ENCODE measurements at regions not wholly inside any gene's neighbourhood (a gene's known extent, or its start where the extent isn't known, plus 50 kb on each side); places are given as distances from the start of the nearest gene placed in this dataset.

DNA sequence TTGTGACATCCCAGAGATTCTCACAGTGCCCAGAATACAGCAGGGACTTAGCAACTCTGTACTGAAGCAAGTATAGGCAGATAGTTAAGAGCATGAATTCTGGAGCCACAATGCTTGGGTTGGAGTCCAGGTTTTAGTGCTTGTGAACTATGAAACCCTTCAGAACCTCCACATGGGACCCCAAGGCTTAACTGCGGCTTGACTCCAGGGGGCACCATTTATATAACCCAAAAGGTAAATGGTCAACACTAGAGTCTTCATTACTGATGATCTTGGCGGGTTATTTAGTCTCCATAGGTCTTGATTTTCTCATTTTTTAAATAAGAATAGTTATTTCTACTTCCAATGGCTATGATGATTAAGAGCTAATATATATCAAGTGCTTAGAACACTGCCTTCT, 390.3 kb downstream of the TAF11L14 start:
- Histone ChIP-seq H3K4me1 (no peaks in the 10 kb centered on the region), H3K9me3 (no peaks in the 10 kb centered on the region), H3K27ac (no peak overlapping the region), H3K27me3 (no peaks in the 10 kb centered on the region), H3K36me3 (no peaks in the 10 kb centered on the region), H3K4me3 (no peak overlapping the region)
- WGBS, 5 donors: 68 to 89% (median 77%) methylated on average over 2 of the region's 2 CpGs
- TF ChIP-seq POLR2A (IDR thresholded peaks at IDR 0.05): no peak
- TF ChIP-seq POLR2AphosphoS5 (IDR thresholded peaks at IDR 0.05): no peak
- intact Hi-C loops (cut with DNase I; ENCODE audit: low total_unique reads): no loop called here
- no peak for DNase-seq

DNA sequence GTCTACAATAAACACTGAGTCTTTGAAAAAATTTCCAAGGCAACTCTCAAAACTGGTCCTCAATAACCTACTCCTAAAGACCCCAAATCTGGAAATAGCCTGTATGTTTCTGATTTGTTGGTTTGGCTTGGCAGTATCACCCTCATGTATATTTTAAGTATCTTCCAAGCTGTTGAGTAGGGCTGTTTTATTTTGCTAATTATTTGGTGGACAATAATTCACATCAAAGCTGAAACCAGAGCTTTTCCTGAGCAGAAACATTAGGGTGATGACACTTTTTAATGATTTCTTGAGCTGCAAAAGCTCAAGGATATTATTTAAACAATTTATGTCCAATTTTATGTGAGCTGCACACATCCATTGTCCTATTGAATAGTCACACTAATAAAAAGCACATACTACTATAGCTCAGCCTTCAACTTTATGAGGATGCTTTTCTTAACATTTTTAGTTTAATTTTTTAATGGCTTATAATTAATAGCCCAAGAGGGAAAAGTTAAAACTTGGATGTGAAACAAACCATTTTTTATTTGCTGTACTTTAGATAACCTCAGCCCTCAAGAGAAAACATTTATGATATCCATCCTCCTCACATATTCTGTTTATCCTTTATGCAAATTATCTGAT, 393.1 kb downstream of the TAF11L14 start:
- Histone ChIP-seq H3K27me3 (no peaks in the 10 kb centered on the region), H3K4me3 (no peak overlapping the region), H3K9me3 (peaks cover 0 to 5% (median 0%) of the 10 kb centered on the region in 4 donors), H3K36me3 (no peaks in the 10 kb centered on the region), H3K4me1 (no peaks in the 10 kb centered on the region), H3K27ac (no peak overlapping the region)
- TF ChIP-seq POLR2A (IDR thresholded peaks at IDR 0.05) (no peak), EP300 (IDR thresholded peaks at IDR 0.05) (no peak), POLR2AphosphoS5 (IDR thresholded peaks at IDR 0.05) (no peak)
- TF ChIP-seq, protein P1, sequence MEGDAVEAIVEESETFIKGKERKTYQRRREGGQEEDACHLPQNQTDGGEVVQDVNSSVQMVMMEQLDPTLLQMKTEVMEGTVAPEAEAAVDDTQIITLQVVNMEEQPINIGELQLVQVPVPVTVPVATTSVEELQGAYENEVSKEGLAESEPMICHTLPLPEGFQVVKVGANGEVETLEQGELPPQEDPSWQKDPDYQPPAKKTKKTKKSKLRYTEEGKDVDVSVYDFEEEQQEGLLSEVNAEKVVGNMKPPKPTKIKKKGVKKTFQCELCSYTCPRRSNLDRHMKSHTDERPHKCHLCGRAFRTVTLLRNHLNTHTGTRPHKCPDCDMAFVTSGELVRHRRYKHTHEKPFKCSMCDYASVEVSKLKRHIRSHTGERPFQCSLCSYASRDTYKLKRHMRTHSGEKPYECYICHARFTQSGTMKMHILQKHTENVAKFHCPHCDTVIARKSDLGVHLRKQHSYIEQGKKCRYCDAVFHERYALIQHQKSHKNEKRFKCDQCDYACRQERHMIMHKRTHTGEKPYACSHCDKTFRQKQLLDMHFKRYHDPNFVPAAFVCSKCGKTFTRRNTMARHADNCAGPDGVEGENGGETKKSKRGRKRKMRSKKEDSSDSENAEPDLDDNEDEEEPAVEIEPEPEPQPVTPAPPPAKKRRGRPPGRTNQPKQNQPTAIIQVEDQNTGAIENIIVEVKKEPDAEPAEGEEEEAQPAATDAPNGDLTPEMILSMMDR (IDR thresholded peaks at IDR 0.05): no peak
- intact Hi-C loops (cut with DNase I; ENCODE audit: low total_unique reads): no loop called here
- DNase-seq: no peak

DNA sequence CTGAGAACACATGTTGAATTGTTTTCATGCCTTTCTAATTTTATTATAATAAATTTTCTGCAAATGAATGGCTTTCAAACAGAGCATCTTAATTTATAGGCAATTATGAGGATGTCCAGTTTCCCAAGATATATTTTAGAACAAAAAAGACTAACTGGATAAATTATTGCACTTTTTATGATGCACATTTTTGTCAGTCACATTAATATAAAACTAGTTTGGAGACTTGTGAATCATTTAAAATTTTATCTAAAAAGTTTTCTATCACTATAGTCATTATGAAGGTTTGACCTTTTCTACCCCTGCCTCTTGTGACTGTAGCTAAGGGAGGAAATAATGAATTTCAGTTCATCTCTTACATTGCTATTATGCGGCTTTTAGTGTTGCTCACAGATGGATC, 393.8 kb downstream of the TAF11L14 start:
- Histone ChIP-seq H3K4me3 (no peak overlapping the region), H3K27ac (no peak overlapping the region), H3K9me3 (peaks cover 0 to 5% (median 0%) of the 10 kb centered on the region in 4 donors), H3K36me3 (no peaks in the 10 kb centered on the region), H3K4me1 (no peaks in the 10 kb centered on the region), H3K27me3 (no peaks in the 10 kb centered on the region)
- TF ChIP-seq, protein P1 (IDR thresholded peaks at IDR 0.05): no peak
- TF ChIP-seq POLR2A (IDR thresholded peaks at IDR 0.05): no peak
- TF ChIP-seq EP300 (IDR thresholded peaks at IDR 0.05): no peak
- TF ChIP-seq POLR2AphosphoS5 (IDR thresholded peaks at IDR 0.05): no peak
- intact Hi-C loops (cut with DNase I; ENCODE audit: low total_unique reads): no loop called here
- whole genome bisulfite sequencing, 5 donors: 76 to 93% (median 88%) methylated on average over 1 of the region's 1 CpG
- no peak for DNase-seq

DNA sequence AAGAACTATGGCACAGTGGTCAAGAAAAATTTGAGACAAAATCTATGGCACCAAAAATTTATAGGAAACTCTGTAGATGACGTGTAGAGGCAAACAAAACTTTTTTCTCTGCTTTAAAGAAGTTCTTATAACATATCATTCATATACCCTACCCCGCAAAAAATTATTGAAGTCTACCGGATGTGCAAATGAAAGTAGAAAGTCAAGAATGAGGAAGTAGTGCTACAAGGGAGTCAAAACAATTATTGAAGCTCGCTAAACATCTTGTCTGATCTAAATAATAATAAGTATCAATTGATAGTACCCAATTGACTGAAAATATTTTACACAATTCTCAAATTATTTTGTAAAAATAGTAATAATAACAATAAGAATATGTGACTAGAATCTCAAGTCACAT, 398.5 kb downstream of the TAF11L14 start:
- no peak for DNase-seq
- Histone ChIP-seq H3K4me3 (no peak overlapping the region), H3K36me3 (no peaks in the 10 kb centered on the region), H3K27me3 (no peaks in the 10 kb centered on the region), H3K9me3 (peaks cover 0 to 5% (median 0%) of the 10 kb centered on the region in 4 donors), H3K4me1 (no peaks in the 10 kb centered on the region), H3K27ac (no peak overlapping the region)
- intact Hi-C loops (cut with DNase I; ENCODE audit: low total_unique reads): no loop called here
- TF ChIP-seq POLR2A (IDR thresholded peaks at IDR 0.05) (no peak), EP300 (IDR thresholded peaks at IDR 0.05) (no peak), POLR2AphosphoS5 (IDR thresholded peaks at IDR 0.05) (no peak)
- TF ChIP-seq, protein P1 (IDR thresholded peaks at IDR 0.05): no peak
- 74 to 83% (median 80%) methylated on average over 4 of the region's 4 CpGs for WGBS, 5 donors

DNA sequence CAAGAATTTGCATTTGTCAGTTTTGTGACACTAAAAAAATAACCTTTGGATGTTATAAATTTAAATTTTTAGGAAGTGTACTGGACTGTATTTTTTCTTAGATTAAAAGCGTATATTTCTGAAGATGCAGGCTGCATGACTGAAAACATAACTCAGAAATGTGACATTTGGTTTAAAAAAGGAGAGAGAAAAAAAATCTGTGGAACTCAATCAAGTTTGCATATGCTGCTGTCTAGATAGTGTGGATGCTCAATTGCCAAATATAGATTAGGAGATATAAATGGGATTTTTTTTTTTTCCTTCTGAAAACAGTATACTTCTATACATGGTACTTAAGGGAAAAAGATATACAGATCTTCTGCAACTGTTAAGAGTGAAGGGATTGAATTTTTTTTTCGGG, 402.3 kb downstream of the TAF11L14 start:
- Histone ChIP-seq H3K27ac (no peak overlapping the region), H3K36me3 (no peaks in the 10 kb centered on the region), H3K4me1 (no peaks in the 10 kb centered on the region), H3K27me3 (no peaks in the 10 kb centered on the region), H3K9me3 (peaks cover 0 to 4% (median 0%) of the 10 kb centered on the region in 4 donors), H3K4me3 (no peak overlapping the region)
- no peak for DNase-seq
- TF ChIP-seq EP300 (IDR thresholded peaks at IDR 0.05) (no peak), POLR2AphosphoS5 (IDR thresholded peaks at IDR 0.05) (no peak), POLR2A (IDR thresholded peaks at IDR 0.05) (no peak)
- TF ChIP-seq, protein P1 (IDR thresholded peaks at IDR 0.05): no peak
- 70 to 83% (median 78%) methylated on average over 2 of the region's 2 CpGs for WGBS, 5 donors
- intact Hi-C loops (cut with DNase I; ENCODE audit: low total_unique reads): no loop called here
